GM23338 (cell line): ENCODE measurements at regions not wholly inside any gene's neighbourhood (a gene's known extent, or its start where the extent isn't known, plus 50 kb on each side); places are given as distances from the start of the nearest gene placed in this dataset.

Experiments
- ATAC-seq: fragments of 200-7000 bp; cut with Tn5 transposase; 3 replicates; pipeline ENCODE4 v1.9.1; 2020
- DNase-seq: peaks from one replicate; pipeline ENCODE4 v3.0.0-alpha.2; 2015; ENCODE audit warnings: low spot score
- H2AFZ ChIP-seq: fragments of 200-600 bp; sonication (generic); 2 replicates; pipeline ENCODE4 v1.8.0; 2016; ENCODE audit warnings: antibody characterized with exemption, mild to moderate bottlenecking, moderate library complexity
- H3F3A ChIP-seq: fragments of 200-600 bp; sonication (generic); replicated peaks from 2 replicates; pipeline ENCODE4 v1.8.0; 2017; ENCODE audit warnings: antibody characterized with exemption, mixed run types, low read depth
- H3K27ac ChIP-seq: fragments of 200-600 bp; sonication (generic); 2 replicates; pipeline ENCODE4 v1.6.1; 2016; ENCODE audit warnings: low read depth
- H3K27me3 ChIP-seq: fragments of 200-600 bp; sonication (generic); 2 replicates; pipeline ENCODE4 v1.8.0; 2016; ENCODE audit warnings: mild to moderate bottlenecking, mixed run types, moderate library complexity; ENCODE audit not compliant: insufficient read depth
- H3K36me3 ChIP-seq: fragments of 200-600 bp; sonication (generic); 2 replicates; pipeline ENCODE4 v1.8.0; 2016; ENCODE audit warnings: mild to moderate bottlenecking; ENCODE audit not compliant: insufficient read depth
- H3K4me1 ChIP-seq: fragments of 200-600 bp; sonication (generic); 2 replicates; pipeline ENCODE4 v1.8.0; 2016; ENCODE audit warnings: mild to moderate bottlenecking, moderate library complexity; ENCODE audit not compliant: insufficient read depth
- H3K4me2 ChIP-seq: fragments of 200-600 bp; sonication (generic); 2 replicates; pipeline ENCODE4 v1.7.1; 2017; ENCODE audit warnings: mixed run types
- H3K4me3 ChIP-seq: fragments of 200-600 bp; sonication (generic); 2 replicates; pipeline ENCODE4 v1.6.1; 2016; ENCODE audit warnings: mixed run types
- H3K79me2 ChIP-seq: fragments of 200-600 bp; sonication (generic); replicated peaks from 2 replicates; pipeline ENCODE4 v1.8.0; 2017; ENCODE audit warnings: mild to moderate bottlenecking; ENCODE audit not compliant: insufficient read depth
- H3K9me2 ChIP-seq: fragments of 200-600 bp; sonication (generic); 2 replicates; pipeline ENCODE4 v1.8.0; 2017; ENCODE audit not compliant: insufficient read depth
- H4K20me1 ChIP-seq: fragments of 200-600 bp; sonication (generic); replicated peaks from 2 replicates; pipeline ENCODE4 v1.8.0; 2017; ENCODE audit warnings: mild to moderate bottlenecking; ENCODE audit not compliant: insufficient read depth
- H3K27ac Mint-ChIP-seq: 2 replicates; pipeline ENCODE4 v1.8.0; 2020; ENCODE audit warnings: inconsistent platforms, mild to moderate bottlenecking, moderate library complexity, mixed read lengths
- H3K27me3 Mint-ChIP-seq: 3 replicates; pipeline ENCODE4 v1.8.0; 2022; ENCODE audit warnings: low read depth, mild to moderate bottlenecking, moderate library complexity, mixed read lengths, inconsistent platforms; ENCODE audit not compliant: insufficient read depth, poor library complexity
- H3K36me3 Mint-ChIP-seq: 3 replicates; pipeline ENCODE4 v1.8.0; 2021; ENCODE audit warnings: low read depth, mild to moderate bottlenecking, inconsistent platforms, moderate library complexity, mixed read lengths
- H3K4me1 Mint-ChIP-seq: 3 replicates; pipeline ENCODE4 v1.8.0; 2020; ENCODE audit warnings: mild to moderate bottlenecking, inconsistent platforms, mixed read lengths
- H3K4me3 Mint-ChIP-seq: 3 replicates; pipeline ENCODE4 v1.8.0; 2021; ENCODE audit warnings: moderate library complexity, mild to moderate bottlenecking, inconsistent platforms, mixed read lengths
- H3K9me3 Mint-ChIP-seq: 3 replicates; pipeline ENCODE4 v1.8.0; 2020; ENCODE audit warnings: moderate library complexity, mild to moderate bottlenecking, inconsistent platforms, mixed read lengths
- CREB1 ChIP-seq: fragments of 250-450 bp; sonication (Bioruptor Pico); IDR thresholded peaks from 2 replicates; pipeline ENCODE4 v1.5.0; 2020; ENCODE audit warnings: low read depth, mild to moderate bottlenecking, moderate library complexity
- EZH2 ChIP-seq: fragments of 200-600 bp; sonication (generic); IDR thresholded peaks from one replicate; pipeline ENCODE4 v1.8.0; 2017; ENCODE audit warnings: antibody characterized with exemption, mild to moderate bottlenecking, low read depth; ENCODE audit not compliant: unreplicated experiment
- JUNB ChIP-seq: IDR thresholded peaks from one replicate; pipeline ENCODE4 v1.6.1; 2016; ENCODE audit warnings: antibody characterized with exemption; ENCODE audit not compliant: unreplicated experiment
- POLR2AphosphoS5 ChIP-seq: IDR thresholded peaks from 2 replicates; pipeline ENCODE4 v1.6.1; 2016; ENCODE audit warnings: antibody characterized with exemption, low read depth
- STAT1 ChIP-seq: IDR thresholded peaks from one replicate; pipeline ENCODE4 v1.6.1; 2016; ENCODE audit warnings: antibody characterized with exemption; ENCODE audit not compliant: unreplicated experiment
- ZNF331 ChIP-seq: fragments of 250-450 bp; sonication (Bioruptor Pico); IDR thresholded peaks from 2 replicates; pipeline ENCODE4 v1.5.0; 2020; ENCODE audit warnings: low read depth, mild to moderate bottlenecking, moderate library complexity
- TF ChIP-seq, protein P1 (sequence below): fragments of 250-450 bp; sonication (Bioruptor Pico); IDR thresholded peaks from 2 replicates; pipeline ENCODE4 v1.5.0; 2020; ENCODE audit warnings: mild to moderate bottlenecking, moderate library complexity
- TF ChIP-seq, protein P2 (sequence below): IDR thresholded peaks from one replicate; pipeline ENCODE4 v1.6.1; 2018; ENCODE audit warnings: antibody characterized with exemption; ENCODE audit not compliant: unreplicated experiment
- TF ChIP-seq, protein P3 (sequence below): IDR thresholded peaks from 2 replicates; pipeline ENCODE4 v1.6.1; 2016; ENCODE audit warnings: antibody characterized with exemption

DNA sequence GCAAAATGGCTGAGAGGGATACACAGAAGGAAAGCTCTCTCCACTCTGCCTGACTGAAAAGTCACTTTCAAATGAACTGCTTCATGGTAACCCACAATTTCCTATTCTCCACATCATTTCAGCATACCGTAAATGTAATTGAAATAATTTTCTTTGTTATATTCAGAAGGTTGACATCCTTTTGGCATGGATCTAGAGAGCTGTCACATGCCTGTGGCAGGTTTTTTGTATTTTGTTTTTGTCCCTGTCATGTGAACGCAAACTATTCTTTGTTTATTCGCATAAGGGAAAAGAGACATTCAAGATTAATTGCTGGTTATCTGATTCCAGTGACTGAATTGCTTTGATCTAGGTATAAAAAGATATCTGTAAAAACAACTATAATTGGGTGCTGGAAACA, 1808.1 kb downstream of the NCAM2 start (continued):
- TF ChIP-seq, protein P1, sequence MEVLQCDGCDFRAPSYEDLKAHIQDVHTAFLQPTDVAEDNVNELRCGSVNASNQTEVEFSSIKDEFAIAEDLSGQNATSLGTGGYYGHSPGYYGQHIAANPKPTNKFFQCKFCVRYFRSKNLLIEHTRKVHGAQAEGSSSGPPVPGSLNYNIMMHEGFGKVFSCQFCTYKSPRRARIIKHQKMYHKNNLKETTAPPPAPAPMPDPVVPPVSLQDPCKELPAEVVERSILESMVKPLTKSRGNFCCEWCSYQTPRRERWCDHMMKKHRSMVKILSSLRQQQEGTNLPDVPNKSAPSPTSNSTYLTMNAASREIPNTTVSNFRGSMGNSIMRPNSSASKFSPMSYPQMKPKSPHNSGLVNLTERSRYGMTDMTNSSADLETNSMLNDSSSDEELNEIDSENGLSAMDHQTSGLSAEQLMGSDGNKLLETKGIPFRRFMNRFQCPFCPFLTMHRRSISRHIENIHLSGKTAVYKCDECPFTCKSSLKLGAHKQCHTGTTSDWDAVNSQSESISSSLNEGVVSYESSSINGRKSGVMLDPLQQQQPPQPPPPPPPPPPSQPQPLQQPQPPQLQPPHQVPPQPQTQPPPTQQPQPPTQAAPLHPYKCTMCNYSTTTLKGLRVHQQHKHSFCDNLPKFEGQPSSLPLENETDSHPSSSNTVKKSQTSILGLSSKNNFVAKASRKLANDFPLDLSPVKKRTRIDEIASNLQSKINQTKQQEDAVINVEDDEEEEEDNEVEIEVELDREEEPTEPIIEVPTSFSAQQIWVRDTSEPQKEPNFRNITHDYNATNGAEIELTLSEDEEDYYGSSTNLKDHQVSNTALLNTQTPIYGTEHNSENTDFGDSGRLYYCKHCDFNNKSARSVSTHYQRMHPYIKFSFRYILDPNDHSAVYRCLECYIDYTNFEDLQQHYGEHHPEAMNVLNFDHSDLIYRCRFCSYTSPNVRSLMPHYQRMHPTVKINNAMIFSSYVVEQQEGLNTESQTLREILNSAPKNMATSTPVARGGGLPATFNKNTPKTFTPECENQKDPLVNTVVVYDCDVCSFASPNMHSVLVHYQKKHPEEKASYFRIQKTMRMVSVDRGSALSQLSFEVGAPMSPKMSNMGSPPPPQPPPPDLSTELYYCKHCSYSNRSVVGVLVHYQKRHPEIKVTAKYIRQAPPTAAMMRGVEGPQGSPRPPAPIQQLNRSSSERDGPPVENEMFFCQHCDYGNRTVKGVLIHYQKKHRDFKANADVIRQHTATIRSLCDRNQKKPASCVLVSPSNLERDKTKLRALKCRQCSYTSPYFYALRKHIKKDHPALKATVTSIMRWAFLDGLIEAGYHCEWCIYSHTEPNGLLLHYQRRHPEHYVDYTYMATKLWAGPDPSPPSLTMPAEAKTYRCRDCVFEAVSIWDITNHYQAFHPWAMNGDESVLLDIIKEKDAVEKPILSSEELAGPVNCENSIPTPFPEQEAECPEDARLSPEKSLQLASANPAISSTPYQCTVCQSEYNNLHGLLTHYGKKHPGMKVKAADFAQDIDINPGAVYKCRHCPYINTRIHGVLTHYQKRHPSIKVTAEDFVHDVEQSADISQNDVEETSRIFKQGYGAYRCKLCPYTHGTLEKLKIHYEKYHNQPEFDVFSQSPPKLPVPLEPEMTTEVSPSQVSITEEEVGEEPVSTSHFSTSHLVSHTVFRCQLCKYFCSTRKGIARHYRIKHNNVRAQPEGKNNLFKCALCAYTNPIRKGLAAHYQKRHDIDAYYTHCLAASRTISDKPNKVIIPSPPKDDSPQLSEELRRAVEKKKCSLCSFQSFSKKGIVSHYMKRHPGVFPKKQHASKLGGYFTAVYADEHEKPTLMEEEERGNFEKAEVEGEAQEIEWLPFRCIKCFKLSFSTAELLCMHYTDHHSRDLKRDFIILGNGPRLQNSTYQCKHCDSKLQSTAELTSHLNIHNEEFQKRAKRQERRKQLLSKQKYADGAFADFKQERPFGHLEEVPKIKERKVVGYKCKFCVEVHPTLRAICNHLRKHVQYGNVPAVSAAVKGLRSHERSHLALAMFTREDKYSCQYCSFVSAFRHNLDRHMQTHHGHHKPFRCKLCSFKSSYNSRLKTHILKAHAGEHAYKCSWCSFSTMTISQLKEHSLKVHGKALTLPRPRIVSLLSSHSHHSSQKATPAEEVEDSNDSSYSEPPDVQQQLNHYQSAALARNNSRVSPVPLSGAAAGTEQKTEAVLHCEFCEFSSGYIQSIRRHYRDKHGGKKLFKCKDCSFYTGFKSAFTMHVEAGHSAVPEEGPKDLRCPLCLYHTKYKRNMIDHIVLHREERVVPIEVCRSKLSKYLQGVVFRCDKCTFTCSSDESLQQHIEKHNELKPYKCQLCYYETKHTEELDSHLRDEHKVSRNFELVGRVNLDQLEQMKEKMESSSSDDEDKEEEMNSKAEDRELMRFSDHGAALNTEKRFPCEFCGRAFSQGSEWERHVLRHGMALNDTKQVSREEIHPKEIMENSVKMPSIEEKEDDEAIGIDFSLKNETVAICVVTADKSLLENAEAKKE (CRISPR knock-in tag), result no peak
- TF ChIP-seq EZH2, result no peak
- no peak for TF ChIP-seq ZNF331 (CRISPR knock-in tag)
- no peak for TF ChIP-seq STAT1
- no peak for TF ChIP-seq CREB1 (CRISPR knock-in tag)
- TF ChIP-seq POLR2AphosphoS5, result no peak

GRCh38 chr21:22813201-22813600, 1815.0 kb downstream of the NCAM2 start:
- Histone ChIP-seq H3K36me3 (no peaks in the 10 kb centered on the region), H3K79me2 (no peaks in the 10 kb centered on the region), H3K27ac (no peak overlapping the region), H3F3A (no peaks in the 10 kb centered on the region), H3K27me3 (no peaks in the 10 kb centered on the region), H4K20me1 (no peaks in the 10 kb centered on the region), H3K4me2 (no peak overlapping the region), H3K4me1 (no peaks in the 10 kb centered on the region), H3K4me3 (no peak overlapping the region), H3K9me2 (peaks cover 3% of the 10 kb centered on the region), H2AFZ (no peak overlapping the region)
- DNase-seq, result no peak
- H3K4me3 Mint-ChIP-seq, result no peak overlapping the region
- no peaks in the 10 kb centered on the region for H3K4me1 Mint-ChIP-seq
- 0 out of 3 replicates have a peak, but pooled peaks cover 2% of the 10 kb centered on the region for H3K36me3 Mint-ChIP-seq
- peaks cover 5% of the 10 kb centered on the region for H3K9me3 Mint-ChIP-seq
- ATAC-seq, result no peak
- H3K27me3 Mint-ChIP-seq, result peaks cover 2% of the 10 kb centered on the region
- no peak overlapping the region for H3K27ac Mint-ChIP-seq
- TF ChIP-seq, protein P2, sequence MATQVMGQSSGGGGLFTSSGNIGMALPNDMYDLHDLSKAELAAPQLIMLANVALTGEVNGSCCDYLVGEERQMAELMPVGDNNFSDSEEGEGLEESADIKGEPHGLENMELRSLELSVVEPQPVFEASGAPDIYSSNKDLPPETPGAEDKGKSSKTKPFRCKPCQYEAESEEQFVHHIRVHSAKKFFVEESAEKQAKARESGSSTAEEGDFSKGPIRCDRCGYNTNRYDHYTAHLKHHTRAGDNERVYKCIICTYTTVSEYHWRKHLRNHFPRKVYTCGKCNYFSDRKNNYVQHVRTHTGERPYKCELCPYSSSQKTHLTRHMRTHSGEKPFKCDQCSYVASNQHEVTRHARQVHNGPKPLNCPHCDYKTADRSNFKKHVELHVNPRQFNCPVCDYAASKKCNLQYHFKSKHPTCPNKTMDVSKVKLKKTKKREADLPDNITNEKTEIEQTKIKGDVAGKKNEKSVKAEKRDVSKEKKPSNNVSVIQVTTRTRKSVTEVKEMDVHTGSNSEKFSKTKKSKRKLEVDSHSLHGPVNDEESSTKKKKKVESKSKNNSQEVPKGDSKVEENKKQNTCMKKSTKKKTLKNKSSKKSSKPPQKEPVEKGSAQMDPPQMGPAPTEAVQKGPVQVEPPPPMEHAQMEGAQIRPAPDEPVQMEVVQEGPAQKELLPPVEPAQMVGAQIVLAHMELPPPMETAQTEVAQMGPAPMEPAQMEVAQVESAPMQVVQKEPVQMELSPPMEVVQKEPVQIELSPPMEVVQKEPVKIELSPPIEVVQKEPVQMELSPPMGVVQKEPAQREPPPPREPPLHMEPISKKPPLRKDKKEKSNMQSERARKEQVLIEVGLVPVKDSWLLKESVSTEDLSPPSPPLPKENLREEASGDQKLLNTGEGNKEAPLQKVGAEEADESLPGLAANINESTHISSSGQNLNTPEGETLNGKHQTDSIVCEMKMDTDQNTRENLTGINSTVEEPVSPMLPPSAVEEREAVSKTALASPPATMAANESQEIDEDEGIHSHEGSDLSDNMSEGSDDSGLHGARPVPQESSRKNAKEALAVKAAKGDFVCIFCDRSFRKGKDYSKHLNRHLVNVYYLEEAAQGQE, result no peak
- no peak for TF ChIP-seq ZNF331 (CRISPR knock-in tag)
- TF ChIP-seq POLR2AphosphoS5, result no peak
- TF ChIP-seq JUNB, result no peak
- TF ChIP-seq, protein P3, sequence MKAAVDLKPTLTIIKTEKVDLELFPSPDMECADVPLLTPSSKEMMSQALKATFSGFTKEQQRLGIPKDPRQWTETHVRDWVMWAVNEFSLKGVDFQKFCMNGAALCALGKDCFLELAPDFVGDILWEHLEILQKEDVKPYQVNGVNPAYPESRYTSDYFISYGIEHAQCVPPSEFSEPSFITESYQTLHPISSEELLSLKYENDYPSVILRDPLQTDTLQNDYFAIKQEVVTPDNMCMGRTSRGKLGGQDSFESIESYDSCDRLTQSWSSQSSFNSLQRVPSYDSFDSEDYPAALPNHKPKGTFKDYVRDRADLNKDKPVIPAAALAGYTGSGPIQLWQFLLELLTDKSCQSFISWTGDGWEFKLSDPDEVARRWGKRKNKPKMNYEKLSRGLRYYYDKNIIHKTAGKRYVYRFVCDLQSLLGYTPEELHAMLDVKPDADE, result no peak
